GM19239 (cell line): ENCODE measurements at regions not wholly inside any gene's neighbourhood (a gene's known extent, or its start where the extent isn't known, plus 50 kb on each side); places are given as distances from the start of the nearest gene placed in this dataset.
"Not testable (repeated sequence)": the region's sequence is repeated elsewhere in the genome, so short reads cannot be mapped to it uniquely, and the experiment has no call there.

ENCODE experiments used
- DNase-seq: peaks from one replicate; pipeline ENCODE4 v3.0.0; 2011; ENCODE audit warnings: low spot score; ENCODE audit not compliant: insufficient read length
- FAIRE-seq: peaks from 2 replicates; lab custom pipeline; 2011; peaks lifted over from hg19 to GRCh38; lab: Jason Lieb, UNC

- DNase-seq (no peak), FAIRE-seq (no peak)
These were observed 60.8 kb downstream of the COPRS start for GRCh38 chr17:31798205-31798724.

- not testable (repeated sequence) for FAIRE-seq, DNase-seq
These were observed 63.1 kb downstream of the COPRS start for GRCh38 chr17:31795941-31796340.

- FAIRE-seq (no peak), DNase-seq (no peak)
These were observed 64.9 kb downstream of the COPRS start for GRCh38 chr17:31794111-31794510.

- not testable (repeated sequence) for FAIRE-seq, DNase-seq
These were observed 65.4 kb downstream of the COPRS start for GRCh38 chr17:31793634-31794033.

- DNase-seq, result no peak
- FAIRE-seq, result no peak
These were observed 66.9 kb downstream of the COPRS start for GRCh38 chr17:31792007-31792585.

GRCh38 chr17:31789707-31790505, 69.1 kb downstream of the COPRS start:
- DNase-seq, result peak; percentile 20
- peak; percentile 21 for FAIRE-seq

- FAIRE-seq (no peak), DNase-seq (no peak)
These were observed 70.1 kb downstream of the COPRS start for GRCh38 chr17:31788956-31789355.

- DNase-seq (no peak), FAIRE-seq (no peak)
These were observed 70.5 kb downstream of the COPRS start for GRCh38 chr17:31788571-31788946.

- no peak for FAIRE-seq
These were observed 71.0 kb downstream of the COPRS start for GRCh38 chr17:31787857-31788570.

GRCh38 chr17:31786796-31787481, 72.1 kb downstream of the COPRS start:
- FAIRE-seq (no peak), DNase-seq (no peak)

More at GRCh38 chr17:31787857-31788570, 71.0 kb downstream of the COPRS start:
- DNase-seq, result no peak

GRCh38 chr17:31780483-31780882, 78.6 kb downstream of the COPRS start:
- DNase-seq (no peak), FAIRE-seq (no peak)

- DNase-seq (no peak), FAIRE-seq (no peak)
These were observed 80.5 kb downstream of the COPRS start for GRCh38 chr17:31778523-31778922.

GRCh38 chr17:31771328-31771727, 87.7 kb downstream of the COPRS start:
- DNase-seq, FAIRE-seq: not testable (repeated sequence)

- not testable (repeated sequence) for DNase-seq, FAIRE-seq
These were observed 88.5 kb downstream of the COPRS start for GRCh38 chr17:31770501-31770900.

GRCh38 chr17:31761836-31762510, 97.1 kb downstream of the COPRS start:
- DNase-seq, FAIRE-seq: not testable (repeated sequence)

GRCh38 chr17:31758646-31759045, 100.4 kb downstream of the COPRS start:
- DNase-seq (no peak), FAIRE-seq (no peak)

GRCh38 chr17:31757097-31757496, 101.9 kb downstream of the COPRS start:
- no peak for FAIRE-seq

GRCh38 chr17:31754239-31754945, 104.7 kb downstream of the COPRS start:
- FAIRE-seq (no peak), DNase-seq (no peak)

More at GRCh38 chr17:31757097-31757496, 101.9 kb downstream of the COPRS start:
- no peak for DNase-seq

- FAIRE-seq (no peak), DNase-seq (no peak)
These were observed 106.0 kb downstream of the COPRS start for GRCh38 chr17:31753011-31753410.
